ENCODE measurements at regions not wholly inside any gene's neighbourhood (a gene's known extent, or its start where the extent isn't known, plus 50 kb on each side); places are given as distances from the start of the nearest gene placed in this dataset.
"Not testable (repeated sequence)": the region's sequence is repeated elsewhere in the genome, so short reads cannot be mapped to it uniquely, and the experiment has no call there.

DNA sequence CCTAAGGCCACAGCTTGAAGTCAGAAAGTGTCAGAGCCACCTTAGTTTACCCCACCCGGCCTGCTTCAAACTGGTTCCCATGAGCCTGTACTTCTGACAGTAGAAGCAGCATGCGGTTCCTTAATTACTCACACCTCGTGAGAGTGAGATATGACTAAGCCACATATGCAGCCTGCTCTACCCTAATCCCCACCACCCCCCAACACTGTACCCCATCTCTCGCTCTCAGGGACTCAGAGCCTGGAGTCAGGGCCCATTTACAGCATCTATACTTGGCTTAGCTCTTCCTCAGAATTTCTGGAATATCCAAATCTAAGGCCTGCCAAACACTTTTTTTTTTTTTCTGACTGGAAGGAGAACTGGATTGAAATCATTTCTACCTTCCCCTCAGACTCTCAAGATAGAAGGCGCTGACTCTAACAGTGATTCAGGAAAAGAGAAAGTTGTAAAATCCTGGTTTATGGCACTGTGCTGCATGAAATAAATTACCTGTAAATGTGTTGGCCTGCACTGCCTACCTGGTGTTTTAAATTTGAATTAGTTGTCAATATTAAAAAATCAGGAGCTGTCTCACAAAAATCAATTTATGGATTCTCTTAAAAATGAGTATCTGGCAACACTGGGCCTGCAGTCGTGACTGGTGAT is 360.0 kb downstream of the RND3 start:
- no peak for DNase-seq (ENCODE audit: low spot score)
- intact Hi-C loops (cut with DNase I): no loop called here

DNA sequence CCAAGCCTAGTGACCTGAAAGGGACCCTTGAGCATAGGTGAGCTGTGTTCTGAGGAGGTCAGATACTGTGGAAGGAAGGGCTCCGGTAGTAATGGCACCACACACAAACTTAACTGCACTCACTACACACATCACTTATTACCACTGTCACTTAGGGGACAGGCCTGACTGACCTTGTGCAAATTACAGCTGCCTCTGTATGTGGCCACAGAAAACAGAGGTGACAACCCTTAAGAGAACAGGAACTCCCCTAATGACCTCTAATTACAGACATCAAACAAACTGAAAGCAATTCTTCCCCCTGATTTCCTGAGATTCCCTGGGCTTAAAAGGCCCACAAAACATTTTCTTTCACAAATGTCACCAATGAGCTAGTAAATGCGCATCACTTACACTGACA is 360.6 kb downstream of the RND3 start:
- DNase-seq (ENCODE audit: low spot score): no peak
- intact Hi-C loops (cut with DNase I): no loop called here

- intact Hi-C loops (cut with DNase I): no loop called here
- no peak for DNase-seq (ENCODE audit: low spot score)
These were observed 361.2 kb downstream of the RND3 start for GRCh38 chr2:150126143-150126740.

DNA sequence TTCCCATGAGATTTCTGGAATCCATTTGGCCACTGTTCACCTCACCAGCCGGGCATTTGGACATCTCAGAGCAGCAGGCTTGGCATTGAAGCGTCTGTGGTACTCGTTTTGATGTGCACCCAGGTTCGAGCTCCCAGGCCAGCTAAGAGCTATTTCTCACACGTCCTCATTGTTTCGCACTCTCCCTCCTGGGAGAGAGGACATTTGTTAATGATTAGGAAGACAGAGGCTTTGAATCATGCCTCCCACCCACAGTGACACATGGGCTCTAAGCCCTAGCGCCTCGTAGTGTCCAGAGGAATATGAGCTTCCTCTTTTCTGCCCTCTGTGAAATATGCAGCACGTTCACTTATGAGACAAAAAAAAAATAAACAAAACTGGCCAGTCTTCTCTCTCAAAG is 361.8 kb downstream of the RND3 start:
- intact Hi-C loops (cut with DNase I): no loop called here
- DNase-seq (ENCODE audit: low spot score): no peak

DNA sequence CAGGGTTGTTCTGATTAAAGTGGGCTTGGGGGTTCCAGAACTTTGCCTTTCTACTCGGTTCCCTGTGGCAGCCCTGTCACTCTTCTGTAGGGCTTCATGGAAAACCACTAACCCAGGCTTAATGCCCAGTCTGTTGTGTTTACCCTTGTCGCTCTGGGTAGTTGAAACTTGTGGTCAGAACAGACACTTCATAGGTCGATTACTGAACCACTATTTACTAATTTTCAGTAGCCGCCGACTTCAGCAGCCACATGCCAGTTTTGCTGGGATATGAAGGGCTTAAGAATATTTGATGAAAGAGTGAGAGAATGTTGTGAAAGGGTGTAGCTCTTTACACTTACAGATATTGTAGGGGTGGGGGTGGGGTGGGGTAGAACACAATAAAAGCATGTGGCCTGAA is 362.3 kb downstream of the RND3 start:
- no peak for DNase-seq (ENCODE audit: low spot score)
- intact Hi-C loops (cut with DNase I): no loop called here

GRCh38 chr2:150124739-150125138 is 362.7 kb downstream of the RND3 start:
- DNase-seq (ENCODE audit: low spot score): no peak
- intact Hi-C loops (cut with DNase I): no loop called here

DNA sequence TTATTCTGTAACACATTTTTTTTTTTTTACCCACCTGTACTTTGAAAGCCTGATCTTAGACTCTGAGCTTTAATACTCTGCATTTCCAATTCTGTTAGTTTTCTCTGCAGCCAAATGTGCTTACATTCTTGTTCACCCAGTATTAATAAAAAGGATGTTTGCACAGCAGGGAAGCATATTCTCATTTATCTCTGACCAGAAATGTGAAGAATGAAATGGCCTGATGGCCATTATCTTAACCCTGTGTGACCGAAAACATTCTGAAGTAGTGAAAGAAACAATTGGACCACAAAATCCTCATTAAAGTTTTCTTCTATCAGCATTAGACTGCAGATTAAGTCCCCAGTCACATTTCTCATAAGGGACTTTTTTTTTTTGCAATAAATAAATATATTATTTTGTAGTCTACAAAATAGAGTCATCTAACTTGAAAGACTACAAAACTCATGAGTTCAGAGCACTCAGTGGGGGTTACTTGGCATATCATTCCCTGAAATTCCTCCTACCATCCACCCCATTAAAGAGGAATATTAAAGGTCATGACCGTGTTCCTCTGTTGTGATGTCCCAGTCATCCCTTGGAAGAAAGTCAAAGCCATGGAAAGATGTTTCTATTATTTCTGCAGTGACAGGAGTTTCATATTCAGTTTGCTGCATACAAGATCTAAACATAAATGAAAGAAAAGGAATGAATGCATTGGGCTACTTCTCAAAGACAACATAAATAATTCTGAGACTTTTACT is 364.4 kb downstream of the RND3 start:
- no peak for DNase-seq (ENCODE audit: low spot score)
- intact Hi-C loops (cut with DNase I): no loop called here

DNA sequence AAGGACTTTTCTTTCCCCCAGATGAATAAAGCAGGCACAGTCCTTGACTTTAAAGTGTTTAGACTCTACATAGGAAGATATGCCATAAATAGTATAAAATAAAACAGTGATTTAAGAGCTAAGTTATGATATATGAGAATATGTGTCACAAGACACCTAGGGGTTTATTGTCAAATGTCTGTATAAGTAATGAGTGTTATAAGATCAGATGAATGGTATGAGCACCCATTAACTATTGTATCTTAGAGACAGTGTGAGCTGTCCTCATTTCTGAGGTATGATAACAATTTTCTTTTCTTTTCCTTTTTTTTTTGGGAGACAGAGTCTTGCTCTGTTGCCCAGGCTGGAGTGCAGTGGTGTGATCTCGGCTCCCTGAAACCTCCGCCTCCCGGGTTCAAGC is 365.3 kb downstream of the RND3 start:
- intact Hi-C loops (cut with DNase I): no loop called here
- no peak for DNase-seq (ENCODE audit: low spot score)

GRCh38 chr2:150120326-150120955 is 367.0 kb downstream of the RND3 start:
- DNase-seq (ENCODE audit: low spot score): no peak
- intact Hi-C loops (cut with DNase I): no loop called here

- intact Hi-C loops (cut with DNase I): no loop called here
These were observed 367.6 kb downstream of the RND3 start for GRCh38 chr2:150119819-150120218.

DNA sequence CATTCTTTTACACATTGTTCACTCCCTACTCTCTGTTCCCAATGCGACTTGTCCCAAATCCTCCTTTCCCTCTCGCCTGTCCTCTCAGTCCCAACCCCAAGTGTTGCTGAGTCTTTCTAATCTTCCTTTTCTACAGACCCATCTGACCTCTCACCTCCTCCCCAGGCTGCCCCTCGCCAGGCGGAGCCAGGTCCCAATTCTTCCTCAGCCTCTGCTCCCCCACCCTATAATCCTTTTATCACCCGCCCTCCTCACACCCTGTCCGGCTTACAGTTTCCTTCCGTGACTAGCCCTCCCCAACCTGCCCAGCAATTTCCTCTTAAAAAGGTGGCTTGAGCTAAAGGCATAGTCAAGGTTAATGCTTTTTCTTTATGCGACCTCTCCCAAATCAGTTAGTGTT is 373.4 kb downstream of the RND3 start:
- intact Hi-C loops (cut with DNase I); DNase-seq (ENCODE audit: low spot score): not testable (repeated sequence)

More at GRCh38 chr2:150119819-150120218, 367.6 kb downstream of the RND3 start:
- no peak for DNase-seq (ENCODE audit: low spot score)

GRCh38 chr2:150110548-150110947 is 376.9 kb downstream of the RND3 start:
- intact Hi-C loops (cut with DNase I): no loop called here
- no peak for DNase-seq (ENCODE audit: low spot score)

DNA sequence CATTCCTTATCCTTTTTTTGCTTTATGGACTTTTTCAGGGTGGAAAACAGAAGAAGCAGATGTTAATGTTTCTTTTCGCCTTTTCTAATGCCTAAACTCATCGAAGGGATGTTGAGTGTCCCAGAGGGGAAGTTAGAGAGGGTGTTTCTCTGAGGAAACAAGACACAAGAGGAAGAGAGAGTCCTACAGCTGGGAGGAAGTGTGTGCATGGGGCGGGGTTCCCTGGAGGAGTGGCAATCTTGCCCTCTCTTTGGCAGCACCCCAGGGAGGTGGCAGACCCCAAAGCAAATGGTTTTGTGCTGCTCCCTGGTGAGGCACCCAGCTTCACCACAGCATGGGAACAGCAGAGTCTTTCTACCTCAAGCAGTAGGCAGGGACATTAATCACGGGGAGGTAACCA is 377.6 kb downstream of the RND3 start:
- intact Hi-C loops (cut with DNase I): no loop called here
- no peak for DNase-seq (ENCODE audit: low spot score)

DNA sequence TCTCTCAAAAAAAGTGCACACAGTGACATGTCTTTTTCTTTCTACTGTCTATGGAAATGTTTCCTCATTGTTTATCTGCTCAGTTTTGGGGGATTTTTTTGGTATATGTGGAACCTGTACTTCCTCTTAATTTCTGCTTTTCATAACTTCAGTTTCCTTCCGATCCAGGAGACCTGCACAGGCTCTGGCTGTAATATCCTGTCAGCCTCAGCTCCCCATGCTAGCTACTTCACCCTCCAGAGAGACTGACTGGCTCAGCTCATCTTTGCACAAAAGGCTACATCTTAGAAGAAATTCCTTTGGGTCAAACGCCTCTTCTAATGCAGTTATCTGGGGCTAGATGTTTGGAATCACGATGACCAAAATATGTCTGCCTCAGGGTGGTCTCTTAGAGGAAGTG is 378.4 kb downstream of the RND3 start:
- no peak for DNase-seq (ENCODE audit: low spot score)
- intact Hi-C loops (cut with DNase I): no loop called here

GRCh38 chr2:150107816-150108215 is 379.7 kb downstream of the RND3 start:
- no peak for DNase-seq (ENCODE audit: low spot score)
- intact Hi-C loops (cut with DNase I): no loop called here

GRCh38 chr2:150107170-150107569 is 380.3 kb downstream of the RND3 start:
- DNase-seq (ENCODE audit: low spot score): no peak
- intact Hi-C loops (cut with DNase I): no loop called here

DNA sequence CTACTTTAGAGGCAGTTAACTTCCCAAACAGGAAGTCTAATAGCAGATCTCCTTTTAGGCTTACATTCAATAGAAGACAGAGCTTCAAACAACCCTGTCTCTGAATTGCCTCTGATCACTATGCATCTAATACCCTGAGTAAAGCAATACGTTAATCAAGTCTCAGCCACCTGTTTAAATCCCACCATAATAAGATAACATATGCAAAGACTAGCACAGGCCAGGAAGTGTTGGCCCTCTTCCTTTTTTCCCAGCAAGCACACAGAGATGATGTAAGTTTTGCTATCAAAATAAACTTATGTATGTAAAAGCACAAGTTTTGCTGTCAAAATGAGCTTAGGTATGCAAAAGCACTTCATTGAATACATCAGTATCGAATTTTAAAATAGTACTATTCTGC is 385.5 kb downstream of the RND3 start:
- intact Hi-C loops (cut with DNase I): no loop called here
- no peak for DNase-seq (ENCODE audit: low spot score)

- intact Hi-C loops (cut with DNase I): no loop called here
- no peak for DNase-seq (ENCODE audit: low spot score)
These were observed 386.6 kb downstream of the RND3 start for GRCh38 chr2:150100834-150101233.

- DNase-seq (ENCODE audit: low spot score): no peak
- intact Hi-C loops (cut with DNase I): no loop called here
These were observed 387.1 kb downstream of the RND3 start for GRCh38 chr2:150100336-150100735.

DNA sequence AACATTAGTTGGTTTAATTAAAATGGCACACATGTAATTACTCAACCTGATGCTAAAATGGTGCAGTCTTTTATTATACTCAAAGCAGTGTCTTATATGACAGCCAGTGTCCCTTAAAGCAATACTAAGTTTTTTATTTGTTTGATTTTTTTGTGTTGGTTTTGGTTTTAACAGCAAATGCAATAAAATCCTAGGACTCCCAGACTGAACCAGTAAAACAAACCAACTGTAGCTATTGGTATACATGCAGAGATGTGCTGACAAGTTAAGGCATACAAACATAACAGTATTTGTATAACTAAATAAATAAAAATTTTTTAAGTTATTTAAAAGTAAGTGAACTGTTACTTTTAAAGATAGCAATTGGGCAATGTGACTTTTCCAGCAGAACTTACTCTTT is 387.7 kb downstream of the RND3 start:
- intact Hi-C loops (cut with DNase I): no loop called here
- DNase-seq (ENCODE audit: low spot score): no peak
